ENCODE measurements at regions not wholly inside any gene's neighbourhood (a gene's known extent, or its start where the extent isn't known, plus 50 kb on each side); places are given as distances from the start of the nearest gene placed in this dataset.

DNA sequence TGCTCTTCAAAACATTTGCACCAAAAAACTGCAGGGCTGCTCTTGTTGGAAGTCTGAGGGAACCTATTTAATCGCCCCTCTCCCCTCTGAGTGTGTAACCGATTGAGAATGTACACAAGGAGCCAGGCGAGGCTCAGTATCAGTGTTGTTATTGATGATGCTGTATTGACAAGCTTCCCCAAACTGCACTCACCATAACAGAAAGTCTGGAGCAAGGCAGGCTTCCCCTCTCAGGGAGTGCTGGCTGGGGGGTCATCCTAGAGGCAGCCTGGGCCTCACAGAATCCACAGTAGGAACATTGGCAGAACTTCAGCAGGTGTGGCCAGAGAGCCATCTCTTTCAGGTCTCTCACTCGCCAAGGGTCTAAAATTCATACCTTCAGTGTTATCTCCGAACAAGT, 58.1 kb upstream of the TUNAR start:
- H3K9me3 ChIP-seq = no peaks in the 10 kb centered on the region
- 64 to 75% (median 69%) methylated on average over 5 of the region's 5 CpGs for WGBS, 4 donors

DNA sequence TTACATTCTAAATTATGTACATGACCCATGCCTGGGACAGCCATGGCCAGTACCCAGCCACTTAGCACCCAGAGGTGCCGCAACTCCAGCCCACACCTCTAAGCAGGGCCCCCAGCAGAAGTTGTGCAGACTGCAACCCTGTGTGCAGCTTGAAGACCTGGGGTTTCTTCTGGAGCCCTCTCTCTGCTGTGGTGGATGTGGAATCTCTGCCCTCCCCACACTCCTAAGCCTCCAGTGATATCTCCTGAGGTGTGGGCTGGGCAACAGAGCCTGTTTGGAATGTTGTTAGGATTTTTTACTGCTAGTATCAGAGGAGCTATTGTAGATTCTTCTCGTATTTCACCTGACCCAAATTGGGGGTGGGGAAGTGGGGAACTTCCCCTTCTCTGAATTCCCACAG, 59.4 kb upstream of the TUNAR start:
- H3K4me3 ChIP-seq = no peak overlapping the region
- no peaks in the 10 kb centered on the region for H3K36me3 ChIP-seq
- intact Hi-C loops (cut with DNase I) = no loop called here
- ATAC-seq (no peak), DNase-seq (no peak)
- no peak overlapping the region for H3K27ac ChIP-seq
- peaks cover 0 to 55% (median 10%) of the 10 kb centered on the region in 9 donors for H3K27me3 ChIP-seq
- no peak for TF ChIP-seq POLR2A (IDR thresholded peaks at IDR 0.05)
- TF ChIP-seq, protein P1, sequence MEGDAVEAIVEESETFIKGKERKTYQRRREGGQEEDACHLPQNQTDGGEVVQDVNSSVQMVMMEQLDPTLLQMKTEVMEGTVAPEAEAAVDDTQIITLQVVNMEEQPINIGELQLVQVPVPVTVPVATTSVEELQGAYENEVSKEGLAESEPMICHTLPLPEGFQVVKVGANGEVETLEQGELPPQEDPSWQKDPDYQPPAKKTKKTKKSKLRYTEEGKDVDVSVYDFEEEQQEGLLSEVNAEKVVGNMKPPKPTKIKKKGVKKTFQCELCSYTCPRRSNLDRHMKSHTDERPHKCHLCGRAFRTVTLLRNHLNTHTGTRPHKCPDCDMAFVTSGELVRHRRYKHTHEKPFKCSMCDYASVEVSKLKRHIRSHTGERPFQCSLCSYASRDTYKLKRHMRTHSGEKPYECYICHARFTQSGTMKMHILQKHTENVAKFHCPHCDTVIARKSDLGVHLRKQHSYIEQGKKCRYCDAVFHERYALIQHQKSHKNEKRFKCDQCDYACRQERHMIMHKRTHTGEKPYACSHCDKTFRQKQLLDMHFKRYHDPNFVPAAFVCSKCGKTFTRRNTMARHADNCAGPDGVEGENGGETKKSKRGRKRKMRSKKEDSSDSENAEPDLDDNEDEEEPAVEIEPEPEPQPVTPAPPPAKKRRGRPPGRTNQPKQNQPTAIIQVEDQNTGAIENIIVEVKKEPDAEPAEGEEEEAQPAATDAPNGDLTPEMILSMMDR (IDR thresholded peaks at IDR 0.05) = no peak
- 35 to 56% (median 45%) methylated on average over 2 of the region's 2 CpGs for WGBS, 4 donors
- H3K9me3 ChIP-seq = no peaks in the 10 kb centered on the region
- no peaks in the 10 kb centered on the region for H3K4me1 ChIP-seq

More for the DNA sequence above, 58.1 kb upstream of the TUNAR start:
- no peaks in the 10 kb centered on the region for H3K36me3 ChIP-seq
- no peak overlapping the region for H3K4me3 ChIP-seq
- intact Hi-C loops (cut with DNase I) = no loop called here
- no peak overlapping the region for H3K27ac ChIP-seq
- ATAC-seq (no peak), DNase-seq (no peak)
- TF ChIP-seq, protein P1 (IDR thresholded peaks at IDR 0.05) = no peak
- TF ChIP-seq POLR2A (IDR thresholded peaks at IDR 0.05) = no peak
- H3K4me1 ChIP-seq = no peaks in the 10 kb centered on the region
- H3K27me3 ChIP-seq = peaks cover 0 to 55% (median 10%) of the 10 kb centered on the region in 9 donors

DNA sequence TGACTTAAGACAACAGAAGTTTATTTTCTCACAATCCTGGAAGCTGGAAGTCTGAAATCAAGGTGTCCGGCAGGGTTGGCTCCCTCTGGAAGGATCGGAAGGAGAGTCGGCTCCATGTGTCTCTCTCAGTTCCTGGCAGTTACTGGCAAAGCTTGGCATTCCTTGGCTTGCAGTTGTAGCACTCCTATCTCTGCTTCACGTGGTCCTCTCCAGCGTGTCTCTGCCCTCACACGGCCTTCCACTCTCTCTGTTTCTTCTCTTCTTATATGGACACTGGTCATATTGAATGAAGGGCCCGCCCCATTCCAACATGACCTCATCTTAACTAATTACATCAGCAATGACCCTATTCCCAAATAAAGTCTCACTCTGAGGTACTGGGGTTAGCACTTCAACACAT, 60.1 kb upstream of the TUNAR start:
- ATAC-seq = no peak

DNA sequence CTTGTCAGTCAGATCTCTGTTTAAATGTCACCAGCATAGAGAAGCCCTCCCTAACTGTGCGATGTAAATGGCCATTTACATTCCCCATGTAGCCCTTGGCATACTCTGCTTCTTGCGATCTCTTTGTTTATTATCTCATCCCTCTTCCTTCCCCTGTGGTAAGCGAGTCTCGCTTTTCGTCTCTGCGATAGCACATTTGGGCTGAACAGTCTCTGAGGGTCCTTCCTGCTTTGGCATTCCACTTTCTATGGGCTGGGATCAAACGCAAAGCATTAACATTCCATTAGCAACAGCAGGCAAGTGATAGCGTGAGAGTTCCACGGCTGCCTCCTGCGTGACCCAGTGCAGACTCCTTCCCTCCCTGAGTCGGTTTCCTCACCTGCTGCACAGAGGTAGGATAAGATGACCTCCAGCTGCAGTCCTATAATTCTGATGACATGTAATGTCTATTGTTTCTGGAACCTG, 61.4 kb upstream of the TUNAR start:
- TF ChIP-seq POLR2A (IDR thresholded peaks at IDR 0.05) = no peak
- TF ChIP-seq, protein P1 (IDR thresholded peaks at IDR 0.05) = no peak
- no peak for ATAC-seq
- Histone ChIP-seq H3K9me3 (no peaks in the 10 kb centered on the region), H3K4me1 (no peaks in the 10 kb centered on the region), H3K27me3 (peaks cover 0 to 55% (median 10%) of the 10 kb centered on the region in 9 donors), H3K27ac (no peak overlapping the region), H3K4me3 (no peak overlapping the region), H3K36me3 (no peaks in the 10 kb centered on the region)
- DNase-seq = no peak
- intact Hi-C loops (cut with DNase I) = no loop called here
- WGBS, 4 donors = 7 to 13% (median 10%) methylated on average over 11 of the region's 11 CpGs

More for the DNA sequence above, 60.1 kb upstream of the TUNAR start:
- DNase-seq = no peak
- Histone ChIP-seq H3K27me3 (peaks cover 0 to 55% (median 10%) of the 10 kb centered on the region in 9 donors), H3K27ac (no peak overlapping the region), H3K4me3 (no peak overlapping the region), H3K4me1 (no peaks in the 10 kb centered on the region), H3K9me3 (no peaks in the 10 kb centered on the region), H3K36me3 (no peaks in the 10 kb centered on the region)
- intact Hi-C loops (cut with DNase I) = no loop called here
- TF ChIP-seq, protein P1 (IDR thresholded peaks at IDR 0.05) = no peak
- no peak for TF ChIP-seq POLR2A (IDR thresholded peaks at IDR 0.05)
- WGBS, 4 donors = 36 to 49% (median 44%) methylated on average over 7 of the region's 7 CpGs
